HG03342 (cell line): ENCODE measurements at regions not wholly inside any gene's neighbourhood (a gene's known extent, or its start where the extent isn't known, plus 50 kb on each side); places are given as distances from the start of the nearest gene placed in this dataset.

Experiments used
- ATAC-seq: cut with Tn5 transposase; IDR thresholded peaks from one replicate; pipeline ENCODE4 v1.9.1; 2021; ENCODE audit warnings: mild to moderate bottlenecking, moderate library complexity; ENCODE audit not compliant: unreplicated experiment

- ATAC-seq: no peak
Observed at GRCh38 chr5:31100047-31100575, 93.4 kb upstream of the CDH6 start.

GRCh38 chr5:31098811-31099210, 94.7 kb upstream of the CDH6 start:
- no peak for ATAC-seq

- ATAC-seq: no peak
Observed at GRCh38 chr5:31097851-31098250, 95.6 kb upstream of the CDH6 start.

GRCh38 chr5:31096238-31096865, 97.1 kb upstream of the CDH6 start:
- no peak for ATAC-seq

- ATAC-seq: no peak
Observed at GRCh38 chr5:31095796-31096195, 97.7 kb upstream of the CDH6 start.

DNA sequence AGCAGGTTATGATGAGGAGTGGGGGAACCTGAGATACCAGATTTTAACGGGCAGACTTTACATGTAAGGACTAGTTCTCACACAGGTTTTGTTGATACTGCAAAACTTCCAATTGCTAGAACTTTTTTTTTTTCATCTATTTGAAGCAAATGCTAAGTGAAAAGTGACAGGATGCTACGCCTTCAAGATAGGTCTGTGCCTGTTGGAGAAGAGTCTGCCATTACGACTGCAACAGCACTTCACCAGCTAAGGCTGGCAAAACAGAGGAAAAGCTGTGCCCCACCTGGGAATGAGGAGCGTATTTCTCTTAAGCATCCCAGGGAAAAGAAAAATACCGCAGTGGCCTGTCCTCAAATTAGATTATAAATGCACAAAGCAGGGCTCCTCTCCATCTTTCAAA, 102.0 kb upstream of the CDH6 start:
- no peak for ATAC-seq

DNA sequence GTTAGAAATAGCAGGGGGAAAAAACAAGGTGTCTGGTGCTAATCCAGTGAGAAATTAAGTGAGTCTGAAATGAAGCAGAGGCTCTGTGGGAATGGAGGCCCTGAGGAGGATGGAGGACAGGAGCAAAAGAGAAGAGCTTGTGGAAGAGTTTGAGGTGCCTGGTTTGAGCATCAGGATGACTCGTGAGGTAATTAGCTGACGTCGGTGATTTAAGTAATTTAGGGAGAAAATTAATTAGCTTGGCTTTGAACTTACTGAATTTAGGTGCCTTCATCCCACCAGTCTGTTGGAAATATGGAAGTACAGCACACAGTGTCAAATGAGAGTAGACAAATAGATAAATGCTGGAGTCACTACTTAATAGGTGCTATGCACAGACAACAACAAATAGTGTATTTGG, 103.0 kb upstream of the CDH6 start:
- ATAC-seq: no peak

DNA sequence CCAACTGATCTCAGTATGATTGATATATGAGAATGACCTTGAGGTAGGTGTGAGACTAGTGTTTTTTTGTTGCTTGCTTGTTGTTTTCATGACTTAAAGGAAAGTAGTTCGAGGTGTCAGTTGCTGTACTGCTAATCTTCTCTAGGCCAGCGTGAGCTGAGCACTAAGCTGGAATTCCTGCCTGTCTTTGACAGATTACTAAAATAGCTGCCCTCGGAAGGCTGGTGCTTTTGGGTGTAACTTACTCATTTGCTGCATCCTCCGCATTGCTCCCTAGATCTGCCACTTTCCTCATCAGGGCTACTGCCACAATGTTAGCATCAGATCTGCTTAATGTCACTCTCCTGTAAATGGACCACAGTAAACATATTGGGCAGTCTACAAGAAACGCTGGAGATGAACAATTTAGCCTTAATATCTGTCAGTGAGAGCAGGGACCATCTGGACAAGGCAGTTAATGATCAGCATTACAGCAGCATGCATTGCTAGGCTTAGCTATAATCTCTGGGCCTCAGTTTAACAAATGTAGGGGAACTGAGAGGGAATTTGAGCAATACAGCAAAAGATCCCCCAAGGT, 106.6 kb upstream of the CDH6 start:
- no peak for ATAC-seq

- ATAC-seq: no peak
Observed at GRCh38 chr5:31084871-31085270, 108.6 kb upstream of the CDH6 start.

- no peak for ATAC-seq
Observed at GRCh38 chr5:31083364-31083763, 110.1 kb upstream of the CDH6 start.

DNA sequence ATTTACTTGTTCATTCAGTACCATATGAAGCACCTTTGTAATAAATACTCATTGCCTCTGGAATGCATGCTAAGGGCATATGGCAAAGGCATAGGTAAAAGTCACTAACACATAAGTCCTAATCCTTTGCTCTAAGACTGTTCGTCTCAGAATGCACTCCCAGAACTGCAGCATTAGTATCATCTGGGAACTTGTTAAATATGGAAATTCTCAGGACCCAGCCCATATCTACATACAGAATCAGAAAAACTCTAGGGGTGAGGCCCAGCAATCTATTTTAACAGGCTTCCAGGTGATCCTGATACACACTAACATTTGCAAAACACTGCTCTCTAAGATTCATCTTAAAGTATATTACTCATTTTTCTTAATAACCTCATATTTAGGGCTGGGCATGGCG, 113.8 kb upstream of the CDH6 start:
- ATAC-seq: no peak

DNA sequence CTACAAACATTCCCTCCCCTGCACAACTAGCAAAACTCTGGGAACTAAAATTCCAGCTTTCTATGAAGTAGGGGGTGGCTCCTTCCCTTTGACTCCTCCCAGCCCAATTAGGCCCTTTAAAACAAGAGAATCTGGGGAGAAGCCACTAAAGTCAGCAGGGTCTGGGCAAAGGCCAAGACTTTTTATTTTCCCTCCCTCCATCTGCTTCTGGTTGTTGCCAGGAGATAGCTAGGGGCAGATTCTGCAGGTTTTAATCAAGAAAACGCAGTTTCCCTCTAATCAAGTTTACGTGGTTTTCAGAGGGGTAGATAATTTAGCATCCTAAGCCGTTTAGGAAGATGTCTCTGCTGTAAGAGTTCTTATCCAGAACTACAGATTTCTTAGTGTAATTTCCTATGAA, 114.5 kb upstream of the CDH6 start:
- no peak for ATAC-seq

- ATAC-seq: no peak
Observed at GRCh38 chr5:31075981-31076380, 117.5 kb upstream of the CDH6 start.

- no peak for ATAC-seq
Observed at GRCh38 chr5:31068287-31068686, 125.2 kb upstream of the CDH6 start.

DNA sequence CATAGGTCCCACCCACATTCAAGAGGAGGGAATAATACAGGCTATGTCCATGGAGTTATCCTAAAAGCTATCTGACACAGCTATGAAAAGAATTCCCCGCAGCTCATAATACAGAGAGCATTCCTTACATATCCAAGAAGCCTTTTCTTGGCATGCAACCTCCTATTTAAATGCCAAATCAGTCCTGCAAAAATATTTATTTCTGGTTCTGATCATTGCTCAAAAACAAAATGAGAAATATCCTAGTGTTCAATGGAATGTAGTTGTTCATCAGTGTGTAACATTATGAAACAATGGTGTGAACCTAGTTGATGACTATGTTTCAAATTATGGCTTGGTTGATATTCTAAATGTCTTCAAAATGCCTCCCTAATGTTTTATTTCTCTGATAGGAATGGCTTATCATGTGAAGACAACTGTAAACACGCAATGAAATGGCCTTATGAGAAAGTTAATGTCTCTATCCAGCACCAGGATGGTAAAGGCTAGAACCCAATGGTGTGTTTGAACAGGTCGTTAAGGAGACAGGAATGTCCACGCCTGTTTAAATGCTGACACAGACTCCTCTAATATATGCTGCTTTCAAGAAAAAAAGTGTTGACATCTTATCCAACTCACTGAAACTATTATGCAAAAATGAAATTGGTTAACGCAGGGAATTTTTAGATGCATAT, 126.7 kb upstream of the CDH6 start:
- no peak for ATAC-seq

GRCh38 chr5:31064215-31064614, 129.3 kb upstream of the CDH6 start:
- ATAC-seq: no peak

DNA sequence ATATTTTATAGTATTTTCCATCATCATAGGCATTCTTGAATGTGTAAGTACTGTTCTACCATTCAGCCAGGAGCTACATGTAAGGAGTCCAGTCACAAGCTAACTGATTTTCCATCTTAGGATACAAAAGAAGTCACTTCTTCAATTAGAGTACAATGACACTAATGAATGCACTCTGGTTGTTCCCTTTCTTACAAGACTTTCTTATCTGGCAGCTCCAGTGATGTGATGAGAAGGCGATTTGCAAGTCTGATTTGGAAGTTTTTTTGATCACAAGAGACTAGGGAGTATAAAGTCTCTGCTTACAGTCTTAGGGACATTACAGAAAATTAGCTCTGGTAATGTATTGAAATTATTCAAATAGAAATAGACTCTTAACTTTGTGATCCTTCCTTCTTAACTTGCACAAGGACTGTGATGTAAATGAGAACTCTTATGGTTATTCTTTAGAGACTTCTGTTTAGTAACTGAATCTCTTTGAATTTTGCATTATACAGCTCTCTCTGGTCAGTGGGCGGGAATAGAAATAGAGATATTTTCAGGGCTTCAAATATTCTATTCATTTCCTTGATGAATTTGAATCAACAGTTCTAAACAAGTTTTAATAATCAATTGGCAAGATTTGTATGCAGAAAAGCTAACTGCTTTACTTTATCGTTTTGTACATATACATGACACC, 130.4 kb upstream of the CDH6 start:
- ATAC-seq: no peak

GRCh38 chr5:31059889-31060288, 133.6 kb upstream of the CDH6 start:
- no peak for ATAC-seq

DNA sequence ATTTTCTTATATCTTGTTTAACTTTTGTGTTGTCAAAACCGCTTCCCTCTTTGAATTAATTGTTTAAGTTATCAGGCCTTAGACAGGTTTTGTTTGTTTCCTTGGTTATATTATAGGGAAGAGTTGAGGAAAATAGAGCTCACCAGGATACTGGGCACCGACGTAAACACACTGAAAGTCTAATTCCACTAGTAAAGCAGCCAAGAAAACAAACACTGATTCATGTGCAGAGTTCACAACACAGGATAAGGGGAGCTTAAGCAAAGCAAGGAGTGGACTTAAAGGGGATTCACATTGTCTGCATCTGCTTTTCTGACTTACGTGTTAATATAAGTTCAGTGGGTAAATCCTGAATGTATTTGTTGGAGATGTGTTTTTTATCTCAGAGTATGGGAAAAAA, 139.0 kb upstream of the CDH6 start:
- ATAC-seq: no peak

DNA sequence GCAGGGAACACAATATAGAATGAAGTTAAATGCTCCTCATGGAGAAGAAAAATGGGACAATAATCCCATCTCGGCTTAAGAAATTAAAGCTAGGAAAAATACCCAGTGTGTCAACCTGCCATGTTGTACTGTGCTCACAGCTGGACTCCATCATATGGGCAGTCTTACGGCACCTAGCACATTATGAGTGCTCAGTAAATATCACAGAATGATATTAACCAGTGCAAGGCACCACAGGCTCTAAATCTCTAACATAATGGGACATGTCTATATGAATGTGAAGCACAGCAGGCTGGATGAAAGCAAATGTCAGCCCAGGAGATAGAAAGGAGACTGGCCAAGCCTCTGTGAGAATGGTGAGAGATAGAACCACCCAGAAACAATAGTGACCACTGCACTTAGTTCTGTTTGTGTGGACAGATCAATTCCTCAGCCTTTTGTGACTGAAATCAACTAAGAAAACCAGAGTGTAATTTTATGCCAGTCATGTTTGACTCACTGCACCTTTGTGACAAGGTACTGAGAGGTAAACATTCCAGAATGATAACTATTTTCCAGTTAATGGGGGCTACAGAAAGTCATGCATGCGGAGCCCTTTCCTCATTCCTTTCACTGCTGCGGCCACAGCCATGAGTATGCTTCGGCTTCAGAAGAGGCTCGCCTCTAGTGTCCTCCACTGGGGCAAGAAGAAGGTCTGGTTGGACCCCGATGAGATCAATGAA, 140.4 kb upstream of the CDH6 start:
- no peak for ATAC-seq

DNA sequence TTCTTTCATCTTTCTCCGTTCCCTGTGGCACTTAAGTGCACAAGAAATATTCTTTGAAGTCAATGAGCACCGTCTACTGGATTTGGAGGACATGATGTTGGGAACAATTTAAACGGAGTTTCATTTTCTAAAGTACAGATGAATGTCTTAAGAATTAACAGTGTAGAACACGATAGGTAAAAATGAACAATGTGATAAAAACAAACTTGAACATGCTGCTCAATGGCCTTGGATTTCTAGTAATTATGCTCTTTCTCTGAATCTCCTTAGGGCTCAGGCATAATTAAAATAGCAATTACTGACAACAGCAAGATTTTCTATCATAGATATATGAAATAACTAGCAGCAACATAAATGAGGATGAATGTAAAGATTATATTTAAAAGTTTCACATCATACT, 142.2 kb upstream of the CDH6 start:
- ATAC-seq: no peak
